Cardiac muscle cell (in vitro differentiated cells and primary cell): ENCODE measurements at regions not wholly inside any gene's neighbourhood (a gene's known extent, or its start where the extent isn't known, plus 50 kb on each side); places are given as distances from the start of the nearest gene placed in this dataset.

Experiments
- DNase-seq, 2 donors: peaks; one replicate each; pipeline versions ENCODE4 v3.0.0 to v3.0.0-alpha.2; 2010 to 2017; ENCODE audit warnings: low read depth in 1 of 2, low spot score in 1 of 2
- H3K27ac ChIP-seq: fragments of 200-600 bp; sonication (generic); 2 replicates; pipeline ENCODE4 v1.5.1; 2016
- H3K27me3 ChIP-seq: fragments of 200-600 bp; sonication (generic); 2 replicates; pipeline ENCODE4 v1.6.0; 2016; ENCODE audit warnings: control low read depth
- H3K36me3 ChIP-seq: fragments of 200-600 bp; sonication (generic); 2 replicates; pipeline ENCODE4 v1.5.1; 2016; ENCODE audit warnings: control low read depth
- H3K4me1 ChIP-seq: fragments of 200-600 bp; sonication (generic); 2 replicates; pipeline ENCODE4 v1.8.1; 2017; ENCODE audit warnings: low read depth, mild to moderate bottlenecking, mixed run types
- H3K4me3 ChIP-seq: fragments of 200-600 bp; sonication (generic); 2 replicates; pipeline ENCODE4 v1.5.1; 2016; ENCODE audit warnings: mild to moderate bottlenecking
- H3K9me3 ChIP-seq: fragments of 200-600 bp; sonication (generic); 2 replicates; pipeline ENCODE4 v1.5.1; 2017; ENCODE audit warnings: low read depth, mild to moderate bottlenecking, control low read depth
- TF ChIP-seq, protein P1 (sequence below): IDR thresholded peaks from 2 replicates; pipeline ENCODE4 v1.5.1; 2012; ENCODE audit warnings: low read depth, mild to moderate bottlenecking, low read length

DNA sequence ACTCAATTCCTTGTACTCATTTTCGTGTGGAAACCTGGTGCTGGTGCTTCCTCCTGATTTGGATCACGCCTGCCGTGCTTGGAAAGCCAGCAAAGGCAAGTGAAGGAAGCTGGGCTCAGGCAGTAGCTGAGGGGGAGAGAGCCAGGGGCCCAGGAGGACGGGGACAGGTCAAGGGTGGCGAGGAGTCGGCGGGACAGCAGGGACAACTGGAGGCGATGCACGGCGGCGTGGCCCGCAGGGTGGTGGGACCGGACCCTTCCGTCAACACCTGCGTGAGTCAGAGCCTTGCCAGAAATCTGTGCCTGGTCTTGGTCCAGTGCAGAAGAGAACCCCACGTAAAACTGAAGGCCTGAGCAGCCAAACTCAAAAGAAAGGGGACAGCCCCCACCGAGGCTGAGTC lies 309.7 kb upstream of the SHH start:
- Histone ChIP-seq H3K27ac (no peak overlapping the region), H3K4me1 (no peaks in the 10 kb centered on the region), H3K9me3 (no peaks in the 10 kb centered on the region), H3K4me3 (no peak overlapping the region), H3K27me3 (no peaks in the 10 kb centered on the region), H3K36me3 (no peaks in the 10 kb centered on the region)
- TF ChIP-seq, protein P1, sequence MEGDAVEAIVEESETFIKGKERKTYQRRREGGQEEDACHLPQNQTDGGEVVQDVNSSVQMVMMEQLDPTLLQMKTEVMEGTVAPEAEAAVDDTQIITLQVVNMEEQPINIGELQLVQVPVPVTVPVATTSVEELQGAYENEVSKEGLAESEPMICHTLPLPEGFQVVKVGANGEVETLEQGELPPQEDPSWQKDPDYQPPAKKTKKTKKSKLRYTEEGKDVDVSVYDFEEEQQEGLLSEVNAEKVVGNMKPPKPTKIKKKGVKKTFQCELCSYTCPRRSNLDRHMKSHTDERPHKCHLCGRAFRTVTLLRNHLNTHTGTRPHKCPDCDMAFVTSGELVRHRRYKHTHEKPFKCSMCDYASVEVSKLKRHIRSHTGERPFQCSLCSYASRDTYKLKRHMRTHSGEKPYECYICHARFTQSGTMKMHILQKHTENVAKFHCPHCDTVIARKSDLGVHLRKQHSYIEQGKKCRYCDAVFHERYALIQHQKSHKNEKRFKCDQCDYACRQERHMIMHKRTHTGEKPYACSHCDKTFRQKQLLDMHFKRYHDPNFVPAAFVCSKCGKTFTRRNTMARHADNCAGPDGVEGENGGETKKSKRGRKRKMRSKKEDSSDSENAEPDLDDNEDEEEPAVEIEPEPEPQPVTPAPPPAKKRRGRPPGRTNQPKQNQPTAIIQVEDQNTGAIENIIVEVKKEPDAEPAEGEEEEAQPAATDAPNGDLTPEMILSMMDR: no peak
- no peak for DNase-seq

DNA sequence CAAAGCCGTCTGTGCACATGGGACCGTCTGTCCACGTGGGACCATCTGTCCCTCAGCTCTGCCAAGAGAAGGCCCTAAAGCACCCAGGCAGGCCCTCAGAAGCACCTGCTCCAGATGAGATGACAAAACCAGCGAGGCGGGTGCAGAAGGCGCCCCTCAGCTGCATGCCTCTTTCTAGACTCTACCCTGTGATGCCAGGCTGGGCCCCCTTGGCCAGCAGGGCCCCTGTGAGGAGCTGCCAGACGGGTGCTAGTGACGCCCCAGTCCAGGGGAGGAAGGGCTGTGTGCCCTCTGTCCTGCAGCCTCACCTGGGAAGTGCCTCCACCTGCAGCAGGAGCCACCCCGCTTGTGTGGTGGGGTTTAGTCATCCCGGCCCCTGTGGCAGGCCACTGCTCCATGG lies 309.2 kb upstream of the SHH start:
- Histone ChIP-seq H3K9me3 (no peaks in the 10 kb centered on the region), H3K4me3 (no peak overlapping the region), H3K27me3 (no peaks in the 10 kb centered on the region), H3K36me3 (no peaks in the 10 kb centered on the region), H3K4me1 (no peaks in the 10 kb centered on the region), H3K27ac (no peak overlapping the region)
- TF ChIP-seq, protein P1: no peak
- no peak for DNase-seq

DNA sequence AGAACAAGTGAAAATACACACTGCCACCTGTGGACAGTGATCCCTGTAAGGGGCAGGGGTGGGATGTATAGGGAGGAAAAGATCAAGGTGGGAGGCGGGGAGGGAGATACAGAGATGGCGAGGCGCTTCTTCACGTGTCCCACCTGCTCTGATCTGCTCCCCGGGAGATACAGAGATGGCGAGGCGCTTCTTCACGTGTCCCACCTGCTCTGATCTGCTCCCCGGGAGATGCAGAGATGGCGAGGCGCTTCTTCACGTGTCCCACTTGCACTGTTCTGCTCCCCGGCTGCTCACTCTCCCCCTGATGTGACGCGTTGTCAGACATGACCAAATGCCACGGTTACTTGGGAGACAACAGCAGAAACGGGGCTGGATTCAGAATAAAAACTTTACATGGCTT lies 308.3 kb upstream of the SHH start:
- Histone ChIP-seq H3K36me3 (no peaks in the 10 kb centered on the region), H3K9me3 (no peaks in the 10 kb centered on the region), H3K27ac (no peak overlapping the region), H3K4me1 (no peaks in the 10 kb centered on the region), H3K4me3 (no peak overlapping the region), H3K27me3 (no peaks in the 10 kb centered on the region)
- TF ChIP-seq, protein P1: no peak
- DNase-seq: no peak

DNA sequence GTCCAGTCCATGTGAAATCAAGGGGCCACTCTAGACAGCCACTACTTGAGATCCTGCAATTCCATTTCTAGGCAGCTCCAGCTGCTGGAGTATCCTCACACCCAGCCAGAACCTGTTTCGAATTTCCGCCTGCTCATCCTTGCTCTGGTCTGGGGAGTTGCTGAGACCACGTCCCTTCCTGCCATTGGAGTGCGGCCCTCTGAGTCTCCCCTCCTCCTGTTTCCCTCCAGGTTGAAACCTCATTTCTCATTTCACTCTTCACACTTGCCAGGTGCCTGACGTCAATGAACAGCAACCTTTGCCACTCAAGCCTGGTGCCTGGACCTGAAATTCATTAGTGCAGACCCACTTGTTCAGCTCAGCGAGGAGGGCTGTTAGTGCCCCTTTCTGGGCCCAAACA lies 307.5 kb upstream of the SHH start:
- Histone ChIP-seq H3K9me3 (no peaks in the 10 kb centered on the region), H3K36me3 (no peaks in the 10 kb centered on the region), H3K27ac (no peak overlapping the region), H3K4me1 (no peaks in the 10 kb centered on the region), H3K4me3 (no peak overlapping the region), H3K27me3 (no peaks in the 10 kb centered on the region)
- TF ChIP-seq, protein P1: no peak
- DNase-seq: no peak

DNA sequence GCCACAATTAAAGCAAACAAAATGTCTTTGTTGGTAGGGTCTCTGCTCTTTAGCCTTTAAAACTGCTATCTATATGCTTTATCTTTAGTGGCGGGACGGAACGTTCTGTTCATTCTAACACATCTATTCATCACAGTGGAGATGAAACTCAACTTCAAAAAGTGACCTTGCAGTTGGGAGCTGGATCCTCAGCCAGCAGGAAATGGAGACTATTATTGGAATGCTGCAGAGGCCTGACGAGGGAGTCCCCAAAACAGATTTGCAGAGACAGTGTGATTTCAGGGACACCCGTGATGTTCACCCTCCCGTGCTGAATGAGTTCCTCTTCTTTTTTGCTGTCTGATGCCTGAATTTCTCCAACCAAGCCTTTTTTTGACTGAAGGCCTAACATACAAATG lies 306.0 kb upstream of the SHH start:
- Histone ChIP-seq H3K36me3 (no peaks in the 10 kb centered on the region), H3K9me3 (no peaks in the 10 kb centered on the region), H3K27me3 (no peaks in the 10 kb centered on the region), H3K4me3 (no peak overlapping the region), H3K4me1 (no peaks in the 10 kb centered on the region), H3K27ac (no peak overlapping the region)
- TF ChIP-seq, protein P1: no peak
- DNase-seq: no peak
